ENCODE measurements at regions not wholly inside any gene's neighbourhood (a gene's known extent, or its start where the extent isn't known, plus 50 kb on each side); places are given as distances from the start of the nearest gene placed in this dataset.

DNA sequence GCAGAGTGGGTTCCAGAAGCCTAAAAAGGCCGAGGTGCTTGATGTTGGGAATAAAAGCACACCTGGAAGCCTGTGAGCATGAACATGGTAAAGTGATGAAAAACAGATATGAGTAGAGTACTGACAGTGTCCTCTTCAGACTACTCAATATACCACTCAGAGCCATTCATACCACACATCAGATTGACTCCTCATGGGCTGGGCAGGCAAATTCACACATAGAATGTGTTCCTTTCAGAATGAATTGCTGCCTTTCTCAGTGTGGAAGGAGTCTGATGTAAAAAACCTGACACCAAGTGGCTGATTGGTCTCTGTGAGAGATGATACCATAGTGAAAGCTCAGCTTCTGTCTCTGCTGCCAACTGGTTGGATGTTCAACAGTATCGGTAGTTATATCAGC, 442.7 kb downstream of the RAPGEF2 start (continued):
- TF ChIP-seq, protein P1, sequence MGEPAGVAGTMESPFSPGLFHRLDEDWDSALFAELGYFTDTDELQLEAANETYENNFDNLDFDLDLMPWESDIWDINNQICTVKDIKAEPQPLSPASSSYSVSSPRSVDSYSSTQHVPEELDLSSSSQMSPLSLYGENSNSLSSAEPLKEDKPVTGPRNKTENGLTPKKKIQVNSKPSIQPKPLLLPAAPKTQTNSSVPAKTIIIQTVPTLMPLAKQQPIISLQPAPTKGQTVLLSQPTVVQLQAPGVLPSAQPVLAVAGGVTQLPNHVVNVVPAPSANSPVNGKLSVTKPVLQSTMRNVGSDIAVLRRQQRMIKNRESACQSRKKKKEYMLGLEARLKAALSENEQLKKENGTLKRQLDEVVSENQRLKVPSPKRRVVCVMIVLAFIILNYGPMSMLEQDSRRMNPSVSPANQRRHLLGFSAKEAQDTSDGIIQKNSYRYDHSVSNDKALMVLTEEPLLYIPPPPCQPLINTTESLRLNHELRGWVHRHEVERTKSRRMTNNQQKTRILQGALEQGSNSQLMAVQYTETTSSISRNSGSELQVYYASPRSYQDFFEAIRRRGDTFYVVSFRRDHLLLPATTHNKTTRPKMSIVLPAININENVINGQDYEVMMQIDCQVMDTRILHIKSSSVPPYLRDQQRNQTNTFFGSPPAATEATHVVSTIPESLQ (CRISPR knock-in tag; IDR thresholded peaks at IDR 0.05): no peak
- TF ChIP-seq ZNF263 (CRISPR knock-in tag; IDR thresholded peaks at IDR 0.05; ENCODE audit: low read depth) (no peak), FOXJ3 (CRISPR knock-in tag; IDR thresholded peaks at IDR 0.05; ENCODE audit: borderline replicate concordance) (no peak)
- TF ChIP-seq, protein P2, sequence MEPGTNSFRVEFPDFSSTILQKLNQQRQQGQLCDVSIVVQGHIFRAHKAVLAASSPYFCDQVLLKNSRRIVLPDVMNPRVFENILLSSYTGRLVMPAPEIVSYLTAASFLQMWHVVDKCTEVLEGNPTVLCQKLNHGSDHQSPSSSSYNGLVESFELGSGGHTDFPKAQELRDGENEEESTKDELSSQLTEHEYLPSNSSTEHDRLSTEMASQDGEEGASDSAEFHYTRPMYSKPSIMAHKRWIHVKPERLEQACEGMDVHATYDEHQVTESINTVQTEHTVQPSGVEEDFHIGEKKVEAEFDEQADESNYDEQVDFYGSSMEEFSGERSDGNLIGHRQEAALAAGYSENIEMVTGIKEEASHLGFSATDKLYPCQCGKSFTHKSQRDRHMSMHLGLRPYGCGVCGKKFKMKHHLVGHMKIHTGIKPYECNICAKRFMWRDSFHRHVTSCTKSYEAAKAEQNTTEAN (CRISPR knock-in tag; IDR thresholded peaks at IDR 0.05): no peak
- TF ChIP-seq, protein P3, sequence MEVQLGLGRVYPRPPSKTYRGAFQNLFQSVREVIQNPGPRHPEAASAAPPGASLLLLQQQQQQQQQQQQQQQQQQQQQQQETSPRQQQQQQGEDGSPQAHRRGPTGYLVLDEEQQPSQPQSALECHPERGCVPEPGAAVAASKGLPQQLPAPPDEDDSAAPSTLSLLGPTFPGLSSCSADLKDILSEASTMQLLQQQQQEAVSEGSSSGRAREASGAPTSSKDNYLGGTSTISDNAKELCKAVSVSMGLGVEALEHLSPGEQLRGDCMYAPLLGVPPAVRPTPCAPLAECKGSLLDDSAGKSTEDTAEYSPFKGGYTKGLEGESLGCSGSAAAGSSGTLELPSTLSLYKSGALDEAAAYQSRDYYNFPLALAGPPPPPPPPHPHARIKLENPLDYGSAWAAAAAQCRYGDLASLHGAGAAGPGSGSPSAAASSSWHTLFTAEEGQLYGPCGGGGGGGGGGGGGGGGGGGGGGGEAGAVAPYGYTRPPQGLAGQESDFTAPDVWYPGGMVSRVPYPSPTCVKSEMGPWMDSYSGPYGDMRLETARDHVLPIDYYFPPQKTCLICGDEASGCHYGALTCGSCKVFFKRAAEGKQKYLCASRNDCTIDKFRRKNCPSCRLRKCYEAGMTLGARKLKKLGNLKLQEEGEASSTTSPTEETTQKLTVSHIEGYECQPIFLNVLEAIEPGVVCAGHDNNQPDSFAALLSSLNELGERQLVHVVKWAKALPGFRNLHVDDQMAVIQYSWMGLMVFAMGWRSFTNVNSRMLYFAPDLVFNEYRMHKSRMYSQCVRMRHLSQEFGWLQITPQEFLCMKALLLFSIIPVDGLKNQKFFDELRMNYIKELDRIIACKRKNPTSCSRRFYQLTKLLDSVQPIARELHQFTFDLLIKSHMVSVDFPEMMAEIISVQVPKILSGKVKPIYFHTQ (CRISPR knock-in tag; IDR thresholded peaks at IDR 0.05): no peak

GRCh38 chr4:159547645-159548308, 444.9 kb downstream of the RAPGEF2 start:
- no peak overlapping the region for H3K27ac Mint-ChIP-seq
- no peaks in the 10 kb centered on the region for H3K27me3 Mint-ChIP-seq (ENCODE audit: low read depth)
- no peaks in the 10 kb centered on the region for H3K36me3 Mint-ChIP-seq
- ATAC-seq (no peak), DNase-seq (ENCODE audit: low spot score) (no peak)
- CTCF ChIA-PET: no interaction called here
- POLR2A ChIA-PET: no interaction called here
- peaks cover 12% of the 10 kb centered on the region for H3K9me3 Mint-ChIP-seq
- peaks cover 7% of the 10 kb centered on the region for H3K4me1 Mint-ChIP-seq
- no peak for TF ChIP-seq GRHL2 (CRISPR knock-in tag; IDR thresholded peaks at IDR 0.05; ENCODE audit: insufficient replicate concordance, severe bottlenecking)
- no peak overlapping the region for H3K4me3 Mint-ChIP-seq

DNA sequence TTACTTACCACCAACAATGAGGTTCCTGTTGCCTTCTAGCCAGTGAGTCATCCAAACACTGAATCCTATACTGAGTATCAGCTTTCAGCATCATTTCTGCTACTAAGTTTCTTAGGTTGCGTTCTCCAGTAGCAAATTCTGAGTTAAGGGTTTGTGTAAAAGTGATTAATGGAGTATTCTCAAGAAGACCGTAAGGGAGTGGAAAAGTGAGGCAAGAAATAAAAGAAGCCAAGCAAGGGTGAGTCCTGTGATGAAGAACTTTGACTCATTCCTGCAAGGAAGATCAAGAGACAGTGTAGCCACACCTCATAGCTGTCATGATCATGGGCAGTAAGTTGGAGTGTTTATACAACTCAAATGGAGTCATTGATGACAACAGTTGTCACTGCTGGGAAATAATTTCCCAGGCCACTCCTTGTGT, 446.2 kb downstream of the RAPGEF2 start:
- TF ChIP-seq E2F4 (CRISPR knock-in tag; IDR thresholded peaks at IDR 0.05; ENCODE audit: borderline replicate concordance, low read depth) (no peak), NFATC4 (CRISPR knock-in tag; IDR thresholded peaks at IDR 0.05) (no peak), TEAD1 (CRISPR knock-in tag; IDR thresholded peaks at IDR 0.05) (no peak), ZBTB21 (CRISPR knock-in tag; IDR thresholded peaks at IDR 0.05; ENCODE audit: borderline replicate concordance) (no peak), FOXK1 (CRISPR knock-in tag; IDR thresholded peaks at IDR 0.05) (no peak), RORB (CRISPR knock-in tag; IDR thresholded peaks at IDR 0.05) (no peak), ZNF317 (CRISPR knock-in tag; IDR thresholded peaks at IDR 0.05; ENCODE audit: borderline replicate concordance, low read depth) (no peak), PRRX2 (CRISPR knock-in tag; IDR thresholded peaks at IDR 0.05) (no peak), ZNF396 (CRISPR knock-in tag; IDR thresholded peaks at IDR 0.05; ENCODE audit: borderline replicate concordance) (no peak), ZNF138 (CRISPR knock-in tag; conservative IDR thresholded peaks at IDR 0.05) (no peak), IRF2 (CRISPR knock-in tag; IDR thresholded peaks at IDR 0.05; ENCODE audit: borderline replicate concordance, low read depth) (no peak), NR2C2 (CRISPR knock-in tag; IDR thresholded peaks at IDR 0.05) (no peak), SMAD3 (CRISPR knock-in tag; IDR thresholded peaks at IDR 0.05; ENCODE audit: borderline replicate concordance) (no peak), TCF7 (CRISPR knock-in tag; IDR thresholded peaks at IDR 0.05; ENCODE audit: low read depth) (no peak), JAZF1 (CRISPR knock-in tag; IDR thresholded peaks at IDR 0.05) (no peak), FOXP1 (CRISPR knock-in tag; IDR thresholded peaks at IDR 0.05; ENCODE audit: borderline replicate concordance) (no peak), ZNF232 (CRISPR knock-in tag; IDR thresholded peaks at IDR 0.05) (no peak), CDX4 (CRISPR knock-in tag; IDR thresholded peaks at IDR 0.05; ENCODE audit: borderline replicate concordance) (no peak), MYBL2 (CRISPR knock-in tag; IDR thresholded peaks at IDR 0.05) (no peak)
- TF ChIP-seq, protein P4, sequence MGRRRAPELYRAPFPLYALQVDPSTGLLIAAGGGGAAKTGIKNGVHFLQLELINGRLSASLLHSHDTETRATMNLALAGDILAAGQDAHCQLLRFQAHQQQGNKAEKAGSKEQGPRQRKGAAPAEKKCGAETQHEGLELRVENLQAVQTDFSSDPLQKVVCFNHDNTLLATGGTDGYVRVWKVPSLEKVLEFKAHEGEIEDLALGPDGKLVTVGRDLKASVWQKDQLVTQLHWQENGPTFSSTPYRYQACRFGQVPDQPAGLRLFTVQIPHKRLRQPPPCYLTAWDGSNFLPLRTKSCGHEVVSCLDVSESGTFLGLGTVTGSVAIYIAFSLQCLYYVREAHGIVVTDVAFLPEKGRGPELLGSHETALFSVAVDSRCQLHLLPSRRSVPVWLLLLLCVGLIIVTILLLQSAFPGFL (CRISPR knock-in tag; IDR thresholded peaks at IDR 0.05; ENCODE audit: borderline replicate concordance): no peak
- POLR2A ChIA-PET: no interaction called here
- no peak for ATAC-seq

More for the DNA sequence above, 446.2 kb downstream of the RAPGEF2 start:
- no peak for DNase-seq (ENCODE audit: low spot score)
- H3K36me3 Mint-ChIP-seq: no peaks in the 10 kb centered on the region
- peaks cover 12% of the 10 kb centered on the region for H3K9me3 Mint-ChIP-seq
- no peak overlapping the region for H3K27ac Mint-ChIP-seq
- H3K27me3 Mint-ChIP-seq (ENCODE audit: low read depth): no peaks in the 10 kb centered on the region
- H3K4me1 Mint-ChIP-seq: 0 out of 2 replicates have a peak, but pooled peaks cover 5% of the 10 kb centered on the region
- CTCF ChIA-PET: no interaction called here
- H3K4me3 Mint-ChIP-seq: no peak overlapping the region

Data from WTC11 (cell line).